Cardiac muscle cell (in vitro differentiated cells and primary cell): ENCODE measurements at regions not wholly inside any gene's neighbourhood (a gene's known extent, or its start where the extent isn't known, plus 50 kb on each side); places are given as distances from the start of the nearest gene placed in this dataset.

Experiments
- DNase-seq, 2 donors: peaks; one replicate each; pipeline versions ENCODE4 v3.0.0 to v3.0.0-alpha.2; 2010 to 2017; ENCODE audit warnings: low read depth in 1 of 2, low spot score in 1 of 2
- H3K27ac ChIP-seq: fragments of 200-600 bp; sonication (generic); 2 replicates; pipeline ENCODE4 v1.5.1; 2016
- H3K27me3 ChIP-seq: fragments of 200-600 bp; sonication (generic); 2 replicates; pipeline ENCODE4 v1.6.0; 2016; ENCODE audit warnings: control low read depth
- H3K36me3 ChIP-seq: fragments of 200-600 bp; sonication (generic); 2 replicates; pipeline ENCODE4 v1.5.1; 2016; ENCODE audit warnings: control low read depth
- H3K4me1 ChIP-seq: fragments of 200-600 bp; sonication (generic); 2 replicates; pipeline ENCODE4 v1.8.1; 2017; ENCODE audit warnings: low read depth, mild to moderate bottlenecking, mixed run types
- H3K4me3 ChIP-seq: fragments of 200-600 bp; sonication (generic); 2 replicates; pipeline ENCODE4 v1.5.1; 2016; ENCODE audit warnings: mild to moderate bottlenecking
- H3K9me3 ChIP-seq: fragments of 200-600 bp; sonication (generic); 2 replicates; pipeline ENCODE4 v1.5.1; 2017; ENCODE audit warnings: low read depth, mild to moderate bottlenecking, control low read depth
- CTCF ChIP-seq: IDR thresholded peaks from 2 replicates; pipeline ENCODE4 v1.5.1; 2012; ENCODE audit warnings: low read depth, mild to moderate bottlenecking, low read length

- no peaks in the 10 kb centered on the region for H3K4me1 ChIP-seq
- H3K4me3 ChIP-seq: no peak overlapping the region
These were observed 450.3 kb downstream of the RAPGEF2 start for GRCh38 chr4:159552979-159553768.

GRCh38 chr4:159555873-159556272 lies 453.0 kb downstream of the RAPGEF2 start:
- Histone ChIP-seq H3K9me3 (no peaks in the 10 kb centered on the region), H3K27ac (no peak overlapping the region), H3K4me1 (no peaks in the 10 kb centered on the region), H3K27me3 (no peaks in the 10 kb centered on the region), H3K36me3 (no peaks in the 10 kb centered on the region), H3K4me3 (no peak overlapping the region)
- DNase-seq: no peak
- no peak for TF ChIP-seq CTCF

More at GRCh38 chr4:159552979-159553768, 450.3 kb downstream of the RAPGEF2 start:
- no peak for DNase-seq
- TF ChIP-seq CTCF: no peak
- Histone ChIP-seq H3K36me3 (no peaks in the 10 kb centered on the region), H3K27me3 (no peaks in the 10 kb centered on the region), H3K9me3 (no peaks in the 10 kb centered on the region), H3K27ac (no peak overlapping the region)

GRCh38 chr4:159562366-159562765 lies 459.5 kb downstream of the RAPGEF2 start:
- no peak for DNase-seq
- Histone ChIP-seq H3K9me3 (no peaks in the 10 kb centered on the region), H3K4me1 (no peaks in the 10 kb centered on the region), H3K27ac (no peak overlapping the region), H3K27me3 (no peaks in the 10 kb centered on the region), H3K4me3 (no peak overlapping the region), H3K36me3 (no peaks in the 10 kb centered on the region)
- no peak for TF ChIP-seq CTCF

- no peaks in the 10 kb centered on the region for H3K27me3 ChIP-seq
- H3K27ac ChIP-seq: no peak overlapping the region
- no peak for TF ChIP-seq CTCF
- H3K4me3 ChIP-seq: no peak overlapping the region
- DNase-seq: no peak
- no peaks in the 10 kb centered on the region for H3K4me1 ChIP-seq
- H3K36me3 ChIP-seq: no peaks in the 10 kb centered on the region
- H3K9me3 ChIP-seq: no peaks in the 10 kb centered on the region
These were observed 460.4 kb downstream of the RAPGEF2 start for GRCh38 chr4:159563257-159563656.

GRCh38 chr4:159564615-159565014 lies 461.7 kb downstream of the RAPGEF2 start:
- H3K9me3 ChIP-seq: no peaks in the 10 kb centered on the region
- no peak overlapping the region for H3K27ac ChIP-seq
- H3K36me3 ChIP-seq: no peaks in the 10 kb centered on the region
- H3K4me1 ChIP-seq: no peaks in the 10 kb centered on the region
- no peaks in the 10 kb centered on the region for H3K27me3 ChIP-seq
- no peak for DNase-seq
- no peak for TF ChIP-seq CTCF
- H3K4me3 ChIP-seq: no peak overlapping the region
